Neuron (in vitro differentiated cells): ENCODE measurements at regions not wholly inside any gene's neighbourhood (a gene's known extent, or its start where the extent isn't known, plus 50 kb on each side); places are given as distances from the start of the nearest gene placed in this dataset.

Experiments
- H2AFZ ChIP-seq: one replicate; pipeline ENCODE4 v1.6.1; 2013; ENCODE audit warnings: low read depth, mild to moderate bottlenecking, inconsistent platforms, low read length, moderate library complexity
- H3K27me3 ChIP-seq: one replicate; pipeline ENCODE4 v1.6.1; 2013; ENCODE audit warnings: low read length; ENCODE audit not compliant: insufficient read depth
- H3K36me3 ChIP-seq: one replicate; pipeline ENCODE4 v1.6.1; 2013; ENCODE audit warnings: low read length; ENCODE audit not compliant: insufficient read depth
- H3K4me1 ChIP-seq: one replicate; pipeline ENCODE4 v1.6.1; 2013; ENCODE audit warnings: low read length; ENCODE audit not compliant: insufficient read depth
- H3K4me3 ChIP-seq: 2 replicates; pipeline ENCODE4 v1.5.1; 2013; ENCODE audit warnings: mild to moderate bottlenecking, low read length, moderate library complexity
- H3K9me3 ChIP-seq: one replicate; pipeline ENCODE4 v1.6.1; 2013; ENCODE audit warnings: low read length

DNA sequence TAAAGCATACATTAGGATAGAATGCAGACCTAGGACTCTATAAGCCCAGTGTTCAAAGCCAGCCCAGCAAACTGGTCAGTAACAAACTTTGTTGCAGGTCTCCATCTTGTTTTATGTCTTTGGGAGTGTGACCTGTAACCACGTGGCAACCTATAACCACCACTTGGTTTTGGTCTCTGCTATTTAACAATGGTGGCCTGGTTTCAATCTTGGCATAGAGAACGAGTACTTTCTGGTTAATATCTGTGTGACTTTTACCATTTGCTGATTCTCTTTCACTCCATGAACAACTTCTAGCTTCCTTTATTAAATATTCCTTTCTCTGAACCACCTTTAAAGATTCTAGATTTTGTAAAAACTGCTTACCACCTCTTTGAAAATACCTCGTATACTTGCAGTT lies 118.5 kb downstream of the KCNS3 start:
- no peaks in the 10 kb centered on the region for H3K27me3 ChIP-seq
- no peak overlapping the region for H2AFZ ChIP-seq
- H3K4me1 ChIP-seq: no peaks in the 10 kb centered on the region
- H3K36me3 ChIP-seq: no peaks in the 10 kb centered on the region
- no peaks in the 10 kb centered on the region for H3K9me3 ChIP-seq
- no peak overlapping the region for H3K4me3 ChIP-seq

GRCh38 chr2:17995593-17995992 lies 117.1 kb downstream of the KCNS3 start:
- no peaks in the 10 kb centered on the region for H3K4me1 ChIP-seq
- no peak overlapping the region for H3K4me3 ChIP-seq
- H3K27me3 ChIP-seq: no peaks in the 10 kb centered on the region
- no peaks in the 10 kb centered on the region for H3K9me3 ChIP-seq
- no peak overlapping the region for H2AFZ ChIP-seq
- no peaks in the 10 kb centered on the region for H3K36me3 ChIP-seq
